GM18511 (cell line): ENCODE measurements at regions not wholly inside any gene's neighbourhood (a gene's known extent, or its start where the extent isn't known, plus 50 kb on each side); places are given as distances from the start of the nearest gene placed in this dataset.
"Not testable (repeated sequence)": the region's sequence is repeated elsewhere in the genome, so short reads cannot be mapped to it uniquely, and the experiment has no call there.

Source experiments
- ATAC-seq: cut with Tn5 transposase; IDR thresholded peaks from one replicate; pipeline ENCODE4 v1.9.1; 2021; ENCODE audit warnings: mild to moderate bottlenecking, moderate library complexity; ENCODE audit not compliant: unreplicated experiment

DNA sequence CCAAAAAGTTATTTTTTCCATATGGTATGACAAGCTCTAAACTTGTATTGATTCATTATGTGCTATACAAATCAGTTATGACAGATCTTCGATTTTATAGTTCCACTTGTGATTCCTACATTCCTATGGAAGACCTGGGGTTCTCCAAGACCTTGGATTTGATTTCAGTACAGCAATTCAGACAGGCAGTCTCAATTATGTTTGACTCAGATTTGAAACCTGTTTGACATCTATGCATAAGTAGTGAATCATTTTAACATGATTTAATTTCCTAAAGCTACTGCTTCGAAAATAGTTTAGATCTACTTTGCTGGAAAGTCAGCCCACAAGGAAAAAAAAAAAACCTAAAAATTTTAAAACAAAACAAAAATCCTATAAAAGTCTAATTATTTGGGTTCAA lies 820.4 kb downstream of the LUZP2 start:
- ATAC-seq: no peak

DNA sequence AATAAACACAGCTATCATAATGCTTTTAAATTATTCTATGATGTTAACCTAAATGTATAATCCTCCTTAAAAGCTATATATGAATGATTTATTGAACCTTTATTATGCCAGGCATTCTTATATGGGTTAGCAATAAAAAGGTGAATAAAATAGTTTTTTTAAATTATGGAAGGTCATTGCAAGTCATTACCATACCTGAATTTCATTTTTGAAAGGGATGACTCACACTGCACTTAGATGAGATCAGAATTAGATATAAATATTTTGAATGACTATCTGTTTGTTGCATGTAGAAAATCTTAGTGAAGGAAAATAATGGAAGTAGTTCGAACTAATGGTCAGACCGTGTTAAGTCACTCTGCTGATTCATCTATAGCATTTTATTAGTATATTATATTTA lies 822.3 kb downstream of the LUZP2 start:
- ATAC-seq: no peak

DNA sequence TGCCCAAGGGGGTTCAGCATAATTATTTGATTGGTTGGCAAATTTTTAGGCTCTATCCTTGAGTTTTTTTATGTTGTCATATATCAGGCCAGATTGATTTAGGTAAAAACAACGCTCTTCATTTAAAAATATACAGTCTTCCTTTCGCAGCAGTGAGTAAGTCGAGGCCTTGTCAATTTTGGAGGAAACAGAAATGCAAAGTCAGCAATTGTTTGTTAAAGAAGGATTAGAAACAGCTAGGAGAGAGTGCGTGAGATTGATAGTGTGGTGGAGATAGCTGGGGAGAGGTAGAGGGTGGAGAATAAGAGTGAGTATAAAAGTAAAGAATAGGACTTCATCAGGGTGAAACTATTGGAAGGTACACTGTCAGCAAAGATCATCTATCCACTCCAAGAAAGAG lies 830.8 kb downstream of the LUZP2 start:
- ATAC-seq: no peak

DNA sequence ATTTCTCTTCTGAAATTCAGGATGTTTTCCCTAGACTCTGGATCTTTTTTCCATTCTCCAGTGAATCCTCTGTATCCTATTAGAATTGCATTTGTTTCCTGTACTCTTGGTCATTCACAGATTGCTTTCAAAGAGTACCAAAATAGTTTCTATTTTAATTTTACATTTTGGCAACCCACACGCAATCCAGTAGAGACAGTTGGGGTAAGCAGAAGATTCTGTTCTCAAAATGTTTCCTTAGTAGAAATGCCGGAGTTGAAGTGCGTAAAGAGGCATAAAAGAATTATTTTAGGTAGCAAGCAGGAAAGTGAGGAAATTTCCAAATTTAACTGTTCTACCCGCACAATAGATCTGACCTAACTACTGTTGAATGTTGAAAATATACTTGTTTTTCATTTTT lies 842.4 kb downstream of the LUZP2 start:
- ATAC-seq: no peak

DNA sequence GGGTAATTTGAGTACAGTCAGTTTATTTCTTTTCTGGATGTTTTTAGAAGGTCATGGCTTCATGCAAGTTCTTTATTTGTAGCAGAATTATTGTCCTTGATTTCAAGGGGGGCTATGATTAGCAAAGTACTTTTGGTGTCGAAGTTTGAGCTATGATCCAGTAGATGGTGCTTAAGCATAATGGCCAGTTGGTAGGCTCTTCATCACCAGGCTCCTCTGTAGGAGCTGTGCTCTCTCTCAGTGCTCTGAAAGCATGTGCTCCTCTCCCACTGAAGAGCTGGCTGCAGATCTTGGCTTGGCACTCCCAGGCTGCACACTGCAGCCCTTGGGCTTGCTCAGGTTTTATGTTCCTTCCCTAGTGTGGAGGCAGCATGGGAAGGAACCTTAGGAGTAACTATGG lies 852.7 kb downstream of the LUZP2 start:
- ATAC-seq: no peak

DNA sequence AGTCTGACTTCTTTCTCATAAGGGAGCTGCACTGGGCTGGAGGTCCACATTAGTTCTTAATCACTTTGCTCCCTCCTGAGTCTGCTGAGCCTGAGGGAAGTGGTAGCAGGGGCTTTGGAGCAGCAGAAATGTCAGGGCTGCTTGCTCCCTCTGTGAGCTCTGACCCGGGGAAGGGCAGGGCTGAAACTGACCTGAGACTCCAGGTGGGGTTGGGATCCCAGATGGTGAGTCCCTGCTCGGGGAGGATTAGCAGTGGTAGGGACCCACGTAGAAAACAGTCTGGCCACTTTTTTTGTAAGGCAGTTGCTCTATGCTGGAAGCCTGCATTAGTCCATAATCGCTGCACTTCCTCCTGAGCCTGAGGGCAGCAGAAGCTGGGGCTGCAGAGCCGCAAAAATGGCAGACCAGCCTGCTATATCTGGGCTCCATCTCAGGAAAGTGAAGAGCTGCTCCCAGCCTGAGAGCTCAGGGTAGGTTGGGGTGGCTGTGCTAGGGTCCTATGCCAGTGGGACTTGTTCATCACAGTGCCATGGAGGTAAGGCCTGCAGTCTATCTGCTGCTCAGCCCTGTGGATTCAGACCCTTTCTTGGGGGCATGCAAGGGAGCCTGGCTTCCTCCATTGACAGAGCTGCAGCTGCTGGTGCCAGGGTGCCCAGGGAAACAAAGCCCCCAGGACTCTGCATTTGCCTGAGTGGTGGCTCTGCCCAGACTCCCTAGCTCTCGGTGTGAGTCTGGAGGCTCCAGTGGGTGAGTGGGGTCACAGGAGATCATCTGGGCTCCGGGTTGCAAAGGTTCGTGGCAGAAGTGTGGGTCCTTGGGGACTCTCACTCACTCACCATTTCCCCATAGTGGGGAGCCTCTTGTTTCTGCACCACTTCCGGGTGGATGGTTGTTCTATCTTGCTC lies 854.3 kb downstream of the LUZP2 start:
- no peak for ATAC-seq

DNA sequence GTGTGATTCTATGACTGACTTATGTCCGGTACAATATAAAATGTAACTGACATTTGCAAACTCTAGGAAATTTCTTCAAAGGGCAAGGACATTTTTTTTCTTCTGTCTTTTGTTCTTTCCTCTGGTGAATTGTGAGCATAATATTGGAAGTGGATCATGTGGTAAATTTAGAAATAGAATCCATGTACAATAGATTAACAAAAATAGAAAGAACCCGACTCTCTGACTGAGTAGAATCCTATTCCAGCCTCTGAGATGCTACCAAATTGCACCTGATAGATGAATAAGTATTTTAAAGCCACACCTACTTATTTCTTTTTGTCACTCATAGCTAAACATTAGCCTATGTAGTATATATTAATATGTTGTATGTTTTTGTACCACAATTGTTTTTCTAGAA lies 860.3 kb downstream of the LUZP2 start:
- no peak for ATAC-seq

DNA sequence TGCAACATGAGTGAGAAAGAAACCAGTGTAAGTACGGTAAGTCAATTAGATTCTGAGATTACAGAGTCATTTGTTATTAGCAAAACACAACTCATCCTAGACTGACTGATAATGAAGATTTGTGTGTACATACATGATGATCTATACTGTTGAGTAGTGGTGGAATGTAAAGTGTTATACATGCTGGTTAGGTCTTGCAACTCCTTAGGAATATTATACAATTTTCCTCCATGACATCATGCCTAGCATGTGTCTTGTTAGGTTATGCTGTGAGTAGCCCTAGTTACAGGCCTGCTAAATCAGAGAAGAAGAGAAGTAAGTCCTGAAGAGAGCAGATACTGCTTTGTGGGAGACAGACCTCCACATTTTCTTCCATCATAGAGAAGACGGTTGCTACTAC lies 880.6 kb downstream of the LUZP2 start:
- ATAC-seq: no peak

DNA sequence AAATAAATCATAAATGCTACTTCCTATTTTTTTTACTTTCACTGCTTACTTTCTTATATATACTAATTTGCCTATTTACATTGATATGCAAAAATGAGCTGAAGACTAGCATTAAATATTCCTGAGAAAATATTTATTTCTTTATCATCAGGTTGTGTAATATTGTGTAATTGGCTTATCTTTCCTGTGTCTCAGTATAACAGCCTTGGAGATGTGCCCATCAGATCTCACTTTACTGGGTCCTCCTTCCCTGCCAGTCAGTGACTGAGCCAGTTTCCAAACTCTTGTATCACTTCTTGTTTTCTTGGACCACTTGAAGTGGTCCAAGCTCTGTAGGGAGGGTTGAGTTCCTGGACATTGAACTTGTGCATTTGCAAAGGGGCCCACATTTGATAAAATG lies 900.0 kb downstream of the LUZP2 start:
- ATAC-seq: no peak

DNA sequence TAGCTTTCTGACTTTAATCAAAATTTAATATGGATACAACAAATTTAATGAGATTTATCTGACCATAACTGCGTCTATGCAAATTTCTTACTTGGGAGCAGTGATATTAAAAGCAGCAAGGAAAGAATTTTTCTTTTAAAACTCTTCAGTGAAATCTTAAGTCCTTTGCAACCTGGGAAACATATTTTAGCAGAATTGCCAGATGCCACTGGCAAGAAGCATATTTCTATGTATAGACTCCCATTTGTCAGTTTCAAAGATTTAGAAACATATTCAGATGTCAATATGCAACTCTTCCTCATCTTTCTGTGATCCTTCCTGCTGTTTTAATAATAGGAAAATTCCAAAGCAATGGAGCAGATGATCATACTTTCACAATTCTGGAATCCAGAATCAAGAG lies 911.3 kb downstream of the LUZP2 start:
- ATAC-seq: no peak

DNA sequence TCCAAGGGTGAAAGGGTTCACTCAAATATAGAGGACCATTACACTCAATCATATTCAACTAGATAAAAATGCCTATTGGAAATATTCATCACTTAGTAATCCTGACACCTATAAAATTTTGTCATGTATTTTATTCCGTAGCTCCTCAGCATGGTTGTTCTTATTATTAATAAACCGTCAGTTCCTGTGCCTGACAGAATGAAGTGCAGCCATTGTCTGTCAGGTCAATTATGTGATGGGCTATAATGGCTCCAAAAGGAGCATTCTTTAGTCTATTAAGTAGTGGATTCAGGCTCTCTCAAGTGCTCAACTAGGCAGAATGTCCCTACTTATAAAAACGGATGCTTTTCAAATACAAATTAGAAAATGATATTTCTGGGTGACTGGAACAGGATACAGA lies 916.1 kb upstream of the ANO3 start:
- no peak for ATAC-seq

DNA sequence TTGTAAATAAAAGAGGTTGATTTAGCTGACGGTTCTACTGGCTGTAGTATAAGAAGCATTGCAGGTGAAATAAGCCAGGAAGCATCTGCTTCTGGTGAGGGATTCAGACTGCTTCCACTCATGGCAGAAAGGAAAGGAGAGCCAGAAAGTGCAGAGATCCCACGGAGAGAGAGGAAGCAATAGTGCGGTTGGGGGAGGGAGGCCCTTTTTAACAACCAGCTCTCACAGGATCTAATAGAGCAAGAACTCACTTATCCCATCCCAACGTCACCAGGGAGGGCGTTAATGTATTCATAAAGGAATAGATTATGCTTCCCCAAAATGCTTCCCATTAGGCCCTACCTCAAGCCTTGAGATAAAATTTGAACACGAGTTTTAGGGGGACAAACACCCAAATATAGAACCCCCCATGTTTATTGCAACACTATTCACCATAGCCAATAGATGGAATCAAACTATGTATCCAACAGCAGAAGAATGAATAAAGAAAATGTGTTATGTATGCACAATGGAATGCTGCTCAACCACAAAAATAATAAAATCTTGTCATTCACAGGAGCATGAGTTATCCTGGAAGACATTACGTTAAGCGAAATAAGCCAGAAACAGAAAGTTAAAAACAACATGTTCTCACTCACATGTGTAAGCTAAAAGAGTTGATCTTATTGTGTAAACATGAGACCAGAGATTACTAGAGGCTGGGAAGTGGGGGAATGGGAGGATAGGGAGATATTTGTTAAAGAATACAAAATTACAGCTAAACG lies 908.3 kb upstream of the ANO3 start:
- ATAC-seq: no peak

DNA sequence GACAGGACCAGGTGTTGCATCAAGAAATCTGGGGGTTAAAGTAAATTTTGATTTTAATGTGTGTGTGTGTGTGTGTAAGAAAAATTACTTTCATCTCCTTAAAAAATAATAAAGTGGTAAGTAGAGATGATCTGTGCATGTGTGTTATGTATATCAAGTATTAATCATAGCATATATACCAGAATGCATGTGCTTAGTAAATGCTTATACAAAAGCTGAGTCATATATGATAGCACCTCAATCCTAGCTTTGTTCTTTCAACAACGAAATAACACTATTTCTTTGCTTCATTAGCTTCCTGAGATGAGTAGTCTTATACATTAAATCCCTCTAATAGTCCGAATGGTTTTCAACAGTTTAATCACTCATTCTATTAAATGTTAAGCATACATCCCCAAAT lies 899.6 kb upstream of the ANO3 start:
- no peak for ATAC-seq

DNA sequence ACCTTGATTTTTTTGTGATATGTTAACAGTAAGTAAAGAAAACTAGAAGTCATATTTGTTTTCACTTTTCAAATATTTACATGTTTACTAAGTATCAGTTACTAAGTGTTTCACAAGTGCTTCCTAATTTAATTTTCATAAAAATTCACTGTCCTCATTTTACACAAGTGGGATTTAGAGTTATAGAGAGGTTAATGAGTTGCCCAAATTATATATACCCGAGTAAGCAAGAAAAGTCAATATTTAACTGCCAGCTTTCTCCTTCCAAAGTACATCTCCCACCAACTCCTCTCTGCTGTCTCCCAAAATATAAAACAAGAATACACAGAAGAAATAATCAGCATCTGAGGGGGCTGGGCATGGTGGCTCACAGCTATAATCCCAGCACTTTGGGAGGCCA lies 896.7 kb upstream of the ANO3 start:
- no peak for ATAC-seq

DNA sequence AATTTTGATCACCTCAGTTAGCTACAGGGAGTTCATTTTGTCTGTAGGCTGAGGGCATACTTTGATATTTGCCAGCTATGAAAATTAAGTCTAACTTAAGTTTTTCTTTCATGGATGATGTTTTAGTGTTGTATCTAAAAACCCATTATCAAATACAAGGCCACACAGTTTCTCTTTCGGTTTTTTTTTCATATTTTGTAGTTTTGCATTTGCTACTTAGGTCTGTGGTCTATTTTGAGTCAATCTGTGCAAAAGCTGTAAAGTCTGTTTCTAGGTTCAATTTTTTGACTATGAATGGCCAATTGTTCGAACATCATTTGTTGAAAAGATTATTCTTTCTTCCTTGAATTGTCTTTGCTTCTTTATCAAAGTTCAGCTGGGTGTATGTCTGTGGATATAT lies 895.6 kb upstream of the ANO3 start:
- ATAC-seq: no peak

DNA sequence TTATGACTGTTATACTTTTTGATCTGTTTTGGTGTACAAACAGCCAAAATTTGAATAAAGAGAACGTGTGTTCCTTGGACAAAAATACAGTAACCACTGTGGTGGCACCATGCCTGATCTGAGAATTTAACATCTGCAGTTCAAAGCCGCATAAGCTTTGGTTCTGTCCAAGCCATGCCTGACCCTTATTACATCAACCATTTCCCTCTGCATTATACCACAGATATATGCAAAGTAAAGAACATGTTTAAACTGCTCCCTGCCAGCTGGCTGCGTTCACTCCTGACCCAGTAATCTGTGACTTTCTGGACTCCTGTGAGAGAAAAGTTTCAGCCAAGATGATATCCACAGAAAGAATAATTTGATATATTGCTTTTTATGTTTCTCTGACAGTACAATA lies 890.5 kb upstream of the ANO3 start:
- ATAC-seq: no peak

DNA sequence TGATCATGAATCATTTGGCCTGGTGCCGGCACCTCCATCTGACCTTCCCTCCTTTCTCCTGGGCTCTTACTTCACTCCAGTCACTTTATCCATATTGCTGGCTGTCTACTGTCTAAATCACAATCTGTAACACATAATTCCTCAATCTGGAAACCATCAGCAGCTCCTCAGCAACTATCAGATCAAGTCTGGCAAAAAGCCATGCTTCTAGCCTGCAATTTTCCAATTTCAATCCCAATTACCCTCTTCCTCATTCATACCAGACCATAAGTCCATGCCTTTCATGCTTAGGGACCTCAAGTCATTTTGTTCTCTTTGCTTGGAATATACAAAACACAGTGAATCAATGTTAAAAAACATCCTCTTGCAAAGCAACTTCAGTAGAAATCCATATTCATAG lies 882.8 kb upstream of the ANO3 start:
- ATAC-seq: no peak

DNA sequence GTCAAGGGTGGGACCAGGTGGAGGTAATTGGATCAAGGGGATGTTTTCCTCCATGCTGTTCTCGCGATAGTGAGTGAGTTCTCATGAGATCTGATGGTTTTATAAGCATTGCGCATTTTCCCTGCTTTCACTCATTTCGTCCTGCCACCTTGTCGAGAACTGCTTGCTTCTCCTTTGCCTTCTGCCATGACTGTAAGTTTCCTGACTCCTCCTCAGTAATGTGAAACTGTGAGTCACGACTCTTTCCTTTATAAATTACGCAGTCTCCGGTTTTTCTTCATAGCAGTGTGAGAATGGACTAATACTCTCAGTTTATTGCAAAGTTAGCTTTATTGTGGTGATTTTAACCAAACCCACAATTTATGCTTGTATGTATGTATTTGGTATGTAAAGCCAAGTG lies 878.5 kb upstream of the ANO3 start:
- ATAC-seq: no peak

DNA sequence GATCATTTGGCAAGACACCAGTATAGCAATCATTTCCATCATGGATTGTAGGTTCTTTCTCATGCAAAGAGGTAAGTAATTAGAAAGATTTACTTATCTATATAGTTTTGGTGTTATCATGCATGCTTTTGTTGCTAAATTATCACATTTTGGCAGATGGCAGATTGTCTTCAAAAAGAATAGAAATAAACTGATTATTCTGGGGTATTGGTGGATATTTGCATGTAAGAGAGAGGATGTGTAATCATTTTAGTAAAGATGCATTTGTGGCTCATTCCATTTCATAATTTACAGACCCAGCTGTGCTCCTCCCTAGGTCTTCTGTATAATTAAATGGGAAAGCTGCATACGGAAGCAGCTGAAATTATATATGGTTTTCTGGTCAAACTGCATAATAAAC lies 875.7 kb upstream of the ANO3 start:
- ATAC-seq: no peak

DNA sequence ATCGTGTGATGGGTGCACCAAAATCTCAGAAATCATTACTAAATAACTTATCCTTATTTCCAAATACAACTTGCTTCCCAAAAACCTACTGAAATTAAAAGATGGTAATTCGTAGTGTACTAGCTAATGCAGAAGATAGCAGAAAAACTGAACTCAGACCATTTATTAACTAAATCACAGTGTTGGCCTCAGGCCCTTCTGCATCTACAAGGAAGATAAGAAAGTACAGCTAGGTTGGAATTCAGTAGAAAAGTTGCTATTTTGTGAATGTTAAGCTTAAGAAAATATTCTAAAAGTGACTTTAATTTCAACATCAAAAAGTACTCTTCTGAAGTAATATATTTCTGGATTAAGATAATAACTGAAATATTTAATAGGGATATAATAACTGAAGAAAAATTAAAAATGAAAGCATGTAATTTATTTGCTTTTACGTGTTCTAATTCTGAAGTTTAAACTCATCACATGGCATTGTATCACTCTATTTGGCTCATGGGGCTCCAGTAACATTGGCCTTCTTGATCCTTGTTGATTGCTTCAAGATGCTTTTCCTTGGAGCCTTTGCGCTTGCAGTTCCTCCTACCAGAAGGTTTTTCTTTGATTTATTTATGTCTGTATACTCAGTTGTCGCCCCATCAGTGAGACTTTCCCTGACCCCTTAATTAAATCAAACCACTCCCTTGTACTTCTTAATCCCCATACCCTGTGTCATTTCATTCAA lies 847.9 kb upstream of the ANO3 start:
- ATAC-seq: no peak

DNA sequence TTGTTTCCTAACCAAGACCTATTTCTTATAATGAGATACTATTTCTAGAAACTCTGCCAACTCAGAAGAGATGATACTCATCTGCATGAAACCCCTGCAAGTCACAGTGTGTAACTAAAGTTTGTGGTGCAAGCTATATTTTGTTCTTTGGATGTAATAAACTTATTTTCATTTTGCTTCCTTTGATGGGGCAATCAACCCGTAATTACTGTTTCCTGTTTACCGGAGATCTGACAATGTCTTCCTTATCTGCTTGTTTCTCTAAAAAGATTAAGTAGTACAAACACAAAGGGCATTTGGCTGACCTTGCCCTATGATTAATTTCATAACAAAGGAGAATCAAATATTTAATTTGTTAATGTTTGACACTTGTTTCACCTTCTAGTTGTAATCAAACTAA lies 846.6 kb upstream of the ANO3 start:
- no peak for ATAC-seq

DNA sequence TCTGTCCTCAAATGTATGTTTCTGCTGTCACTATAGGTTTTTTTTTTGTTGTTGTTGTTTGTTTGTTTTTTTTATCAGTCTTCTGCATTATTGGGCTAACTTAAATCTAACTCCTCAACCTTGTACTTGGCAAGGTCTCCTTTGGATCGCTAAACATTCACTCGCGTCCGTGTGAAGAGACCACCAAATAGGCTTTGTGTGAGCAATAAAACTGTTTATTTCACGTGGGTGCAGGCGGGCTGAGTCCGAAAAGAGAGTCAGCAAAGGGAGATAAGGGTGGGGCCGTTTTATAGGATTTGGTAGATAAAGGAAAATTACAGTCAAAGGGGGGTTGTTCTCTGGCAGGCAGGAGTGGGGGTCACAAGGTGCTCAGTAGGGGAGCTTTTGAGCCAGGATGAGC lies 845.6 kb upstream of the ANO3 start:
- ATAC-seq: not testable (repeated sequence)
